Activated T-cell treated with anti-CD3 and anti-CD28 coated beads, Interleukin-2, amount 50 U/mL, for 72 hours (primary cell): ENCODE measurements at regions not wholly inside any gene's neighbourhood (a gene's known extent, or its start where the extent isn't known, plus 50 kb on each side); places are given as distances from the start of the nearest gene placed in this dataset.
"Not testable (repeated sequence)": the region's sequence is repeated elsewhere in the genome, so short reads cannot be mapped to it uniquely, and the experiment has no call there.

Experiments
- ATAC-seq, 2 donors: fragments of 150-1000 bp; cut with Tn5 transposase; replicated peaks in 1 of 2; 2 replicates each; pipeline ENCODE4 v1.10.0; 2021; ENCODE audit warnings: moderate library complexity in 2 of 2, mild to moderate bottlenecking in 1 of 2
- DNase-seq, 2 donors: peaks; one replicate each; pipeline ENCODE4 v3.0.0; 2021 to 2022; ENCODE audit warnings: mixed read lengths in 1 of 2
- H3K27ac Mint-ChIP-seq: one replicate; pipeline ENCODE4 v1.8.0; 2022; ENCODE audit warnings: mild to moderate bottlenecking, moderate library complexity, mixed read lengths
- H3K27me3 Mint-ChIP-seq: one replicate; pipeline ENCODE4 v1.8.0; 2022; ENCODE audit warnings: low read depth, mixed read lengths
- H3K36me3 Mint-ChIP-seq, 2 donors: one replicate each; pipeline ENCODE4 v1.8.0; 2022; ENCODE audit warnings: mixed read lengths in 2 of 2, mild to moderate bottlenecking in 1 of 2; ENCODE audit not compliant: insufficient read depth in 2 of 2
- H3K4me1 Mint-ChIP-seq: one replicate; pipeline ENCODE4 v1.8.0; 2022; ENCODE audit warnings: low read depth, mixed read lengths
- H3K4me3 Mint-ChIP-seq, 2 donors: one replicate each; pipeline ENCODE4 v1.8.0; 2022; ENCODE audit warnings: mild to moderate bottlenecking in 2 of 2, mixed read lengths in 2 of 2, moderate library complexity in 2 of 2
- H3K9me3 Mint-ChIP-seq, 2 donors: one replicate each; pipeline ENCODE4 v1.8.0; 2022; ENCODE audit warnings: mixed read lengths in 2 of 2

- Mint-ChIP-seq H3K27me3 (no peaks in the 10 kb centered on the region), H3K27ac (no peak overlapping the region), H3K9me3 (peaks cover 5 to 7% of the 10 kb centered on the region in 2 donors), H3K4me3 (no peak overlapping the region), H3K36me3 (no peaks in the 10 kb centered on the region), H3K4me1 (no peaks in the 10 kb centered on the region)
- ATAC-seq = no peak
- DNase-seq = no peak
Observed at GRCh38 chr10:106399112-106399511, 765.4 kb downstream of the SORCS1 start.

- no peak for ATAC-seq
- Mint-ChIP-seq H3K4me1 (no peaks in the 10 kb centered on the region), H3K27me3 (no peaks in the 10 kb centered on the region), H3K27ac (no peak overlapping the region), H3K36me3 (no peaks in the 10 kb centered on the region), H3K4me3 (no peak overlapping the region), H3K9me3 (peaks cover 5 to 7% of the 10 kb centered on the region in 2 donors)
- DNase-seq = no peak
Observed at GRCh38 chr10:106396192-106396591, 768.3 kb downstream of the SORCS1 start.

GRCh38 chr10:106395041-106395749 is 769.3 kb downstream of the SORCS1 start:
- H3K36me3 Mint-ChIP-seq = no peaks in the 10 kb centered on the region
- H3K4me3 Mint-ChIP-seq = no peak overlapping the region
- H3K9me3 Mint-ChIP-seq = peaks cover 4 to 5% of the 10 kb centered on the region in 2 donors
- no peaks in the 10 kb centered on the region for H3K4me1 Mint-ChIP-seq
- no peak overlapping the region for H3K27ac Mint-ChIP-seq
- ATAC-seq (no peak), DNase-seq (no peak)
- H3K27me3 Mint-ChIP-seq = no peaks in the 10 kb centered on the region

GRCh38 chr10:106392778-106393177 is 771.7 kb downstream of the SORCS1 start:
- Mint-ChIP-seq H3K9me3 (peaks cover 0 to under 1% of the 10 kb centered on the region in 2 donors), H3K27ac (no peak overlapping the region), H3K27me3 (no peaks in the 10 kb centered on the region), H3K36me3 (no peaks in the 10 kb centered on the region), H3K4me3 (no peak overlapping the region), H3K4me1 (no peaks in the 10 kb centered on the region)
- DNase-seq (no peak), ATAC-seq (no peak)

- Mint-ChIP-seq H3K4me1 (no peaks in the 10 kb centered on the region), H3K4me3 (no peak overlapping the region), H3K27ac (no peak overlapping the region), H3K27me3 (no peaks in the 10 kb centered on the region), H3K9me3 (peaks cover 2 to 3% of the 10 kb centered on the region in 2 donors), H3K36me3 (no peaks in the 10 kb centered on the region)
- ATAC-seq (no peak), DNase-seq (no peak)
Observed at GRCh38 chr10:106387063-106387462, 777.4 kb downstream of the SORCS1 start.

GRCh38 chr10:106384496-106384895 is 780.0 kb downstream of the SORCS1 start:
- peaks cover 5 to 7% of the 10 kb centered on the region in 2 donors for H3K9me3 Mint-ChIP-seq
- no peaks in the 10 kb centered on the region for H3K27me3 Mint-ChIP-seq
- no peaks in the 10 kb centered on the region for H3K4me1 Mint-ChIP-seq
- ATAC-seq (no peak), DNase-seq (no peak)
- H3K27ac Mint-ChIP-seq = no peak overlapping the region
- H3K4me3 Mint-ChIP-seq = no peak overlapping the region
- H3K36me3 Mint-ChIP-seq = no peaks in the 10 kb centered on the region

GRCh38 chr10:106380706-106381105 is 783.8 kb downstream of the SORCS1 start:
- Mint-ChIP-seq H3K4me3 (no peak overlapping the region), H3K9me3 (peaks cover 4 to 6% of the 10 kb centered on the region in 2 donors), H3K4me1 (no peaks in the 10 kb centered on the region), H3K27ac (no peak overlapping the region), H3K36me3 (peaks cover 2 to 3% of the 10 kb centered on the region in 2 donors), H3K27me3 (no peaks in the 10 kb centered on the region)
- ATAC-seq = no peak
- DNase-seq = no peak

- no peak overlapping the region for H3K4me3 Mint-ChIP-seq
- no peaks in the 10 kb centered on the region for H3K27me3 Mint-ChIP-seq
- no peaks in the 10 kb centered on the region for H3K4me1 Mint-ChIP-seq
- no peak overlapping the region for H3K27ac Mint-ChIP-seq
- H3K9me3 Mint-ChIP-seq = peaks cover 6 to 8% of the 10 kb centered on the region in 2 donors
- no peak for ATAC-seq
- no peak for DNase-seq
- peaks cover 2 to 3% of the 10 kb centered on the region in 2 donors for H3K36me3 Mint-ChIP-seq
Observed at GRCh38 chr10:106378251-106378650, 786.3 kb downstream of the SORCS1 start.

- ATAC-seq = no peak
- Mint-ChIP-seq H3K27me3 (no peaks in the 10 kb centered on the region), H3K4me3 (no peak overlapping the region), H3K27ac (no peak overlapping the region), H3K4me1 (no peaks in the 10 kb centered on the region), H3K9me3 (peaks cover 1 to 10% of the 10 kb centered on the region in 2 donors), H3K36me3 (no peaks in the 10 kb centered on the region)
- no peak for DNase-seq
Observed at GRCh38 chr10:106370751-106371150, 793.8 kb downstream of the SORCS1 start.

- peaks cover 0 to 1% of the 10 kb centered on the region in 2 donors for H3K36me3 Mint-ChIP-seq
- H3K27me3 Mint-ChIP-seq = no peaks in the 10 kb centered on the region
- no peak for ATAC-seq
- H3K4me3 Mint-ChIP-seq = no peak overlapping the region
- no peak overlapping the region for H3K27ac Mint-ChIP-seq
- DNase-seq = no peak
- peaks cover 0 to 2% of the 10 kb centered on the region in 2 donors for H3K9me3 Mint-ChIP-seq
- H3K4me1 Mint-ChIP-seq = no peaks in the 10 kb centered on the region
Observed at GRCh38 chr10:106360870-106361269, 803.6 kb downstream of the SORCS1 start.

GRCh38 chr10:106355450-106355849 is 809.1 kb downstream of the SORCS1 start:
- Mint-ChIP-seq H3K27ac (no peak overlapping the region), H3K4me3 (no peak overlapping the region), H3K9me3 (peaks cover 2 to 4% of the 10 kb centered on the region in 2 donors), H3K36me3 (no peaks in the 10 kb centered on the region), H3K27me3 (no peaks in the 10 kb centered on the region), H3K4me1 (no peaks in the 10 kb centered on the region)
- ATAC-seq (no peak), DNase-seq (no peak)

- no peaks in the 10 kb centered on the region for H3K4me1 Mint-ChIP-seq
- peaks cover 2 to 3% of the 10 kb centered on the region in 2 donors for H3K9me3 Mint-ChIP-seq
- no peak overlapping the region for H3K4me3 Mint-ChIP-seq
- no peaks in the 10 kb centered on the region for H3K27me3 Mint-ChIP-seq
- H3K36me3 Mint-ChIP-seq = no peaks in the 10 kb centered on the region
- no peak overlapping the region for H3K27ac Mint-ChIP-seq
- DNase-seq (no peak), ATAC-seq (no peak)
Observed at GRCh38 chr10:106348933-106349332, 815.6 kb downstream of the SORCS1 start.

- ATAC-seq (no peak), DNase-seq (no peak)
- Mint-ChIP-seq H3K27ac (no peak overlapping the region), H3K9me3 (peaks cover 3 to 4% of the 10 kb centered on the region in 2 donors), H3K27me3 (no peaks in the 10 kb centered on the region), H3K4me3 (no peak overlapping the region), H3K4me1 (no peaks in the 10 kb centered on the region), H3K36me3 (no peaks in the 10 kb centered on the region)
Observed at GRCh38 chr10:106347547-106347946, 817.0 kb downstream of the SORCS1 start.

GRCh38 chr10:106343539-106343938 is 821.0 kb downstream of the SORCS1 start:
- H3K27ac Mint-ChIP-seq, H3K4me1 Mint-ChIP-seq, ATAC-seq, H3K9me3 Mint-ChIP-seq, DNase-seq, H3K4me3 Mint-ChIP-seq, H3K36me3 Mint-ChIP-seq, H3K27me3 Mint-ChIP-seq: not testable (repeated sequence)
